Progenitor cell of endocrine pancreas (in vitro differentiated cells): ENCODE measurements at regions not wholly inside any gene's neighbourhood (a gene's known extent, or its start where the extent isn't known, plus 50 kb on each side); places are given as distances from the start of the nearest gene placed in this dataset.

Experiments used
- DNase-seq: peaks from one replicate; pipeline ENCODE4 v3.0.0; 2021; ENCODE audit warnings: low spot score; ENCODE audit not compliant: unreplicated experiment
- H3K27ac Mint-ChIP-seq: 2 replicates; pipeline ENCODE4 v1.8.0; 2021; ENCODE audit warnings: mild to moderate bottlenecking, moderate library complexity, mixed read lengths
- H3K27me3 Mint-ChIP-seq: 2 replicates; pipeline ENCODE4 v1.8.0; 2021; ENCODE audit warnings: mixed read lengths
- H3K36me3 Mint-ChIP-seq: 2 replicates; pipeline ENCODE4 v1.8.0; 2022; ENCODE audit warnings: mixed read lengths; ENCODE audit not compliant: insufficient read depth
- H3K4me1 Mint-ChIP-seq: 2 replicates; pipeline ENCODE4 v1.8.0; 2021; ENCODE audit warnings: low read depth, mixed read lengths
- H3K4me3 Mint-ChIP-seq: 2 replicates; pipeline ENCODE4 v1.8.0; 2021; ENCODE audit warnings: low read depth, mild to moderate bottlenecking, moderate library complexity, mixed read lengths
- H3K9me3 Mint-ChIP-seq: 2 replicates; pipeline ENCODE4 v1.8.0; 2021; ENCODE audit warnings: low read depth, mixed read lengths
- TF ChIP-seq, protein P1 (sequence below): fragments of 200-600 bp; sonication (generic); IDR thresholded peaks from one replicate; pipeline ENCODE4 v1.5.0; 2021; ENCODE audit warnings: antibody characterized with exemption, mild to moderate bottlenecking; ENCODE audit not compliant: unreplicated experiment

DNA sequence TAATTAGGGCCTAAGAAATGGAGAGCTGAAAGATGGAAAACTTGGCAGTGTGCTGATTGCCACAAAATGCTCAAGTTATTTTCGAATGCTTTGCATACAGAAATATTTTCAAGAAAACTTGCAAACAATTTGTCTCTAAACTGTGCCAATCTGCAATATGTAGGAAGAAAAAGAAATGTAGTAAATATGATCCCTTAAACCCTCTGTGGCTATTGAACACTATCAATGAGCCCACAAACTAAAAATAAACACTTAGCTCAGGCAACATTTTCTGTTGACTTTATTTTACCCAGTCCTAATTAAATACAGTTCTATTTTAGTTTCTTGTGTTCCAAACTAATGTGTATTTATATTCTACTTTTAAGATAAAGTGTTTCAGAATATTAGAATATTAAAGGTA is 342.1 kb downstream of the SEMA3D start:
- TF ChIP-seq, protein P1, sequence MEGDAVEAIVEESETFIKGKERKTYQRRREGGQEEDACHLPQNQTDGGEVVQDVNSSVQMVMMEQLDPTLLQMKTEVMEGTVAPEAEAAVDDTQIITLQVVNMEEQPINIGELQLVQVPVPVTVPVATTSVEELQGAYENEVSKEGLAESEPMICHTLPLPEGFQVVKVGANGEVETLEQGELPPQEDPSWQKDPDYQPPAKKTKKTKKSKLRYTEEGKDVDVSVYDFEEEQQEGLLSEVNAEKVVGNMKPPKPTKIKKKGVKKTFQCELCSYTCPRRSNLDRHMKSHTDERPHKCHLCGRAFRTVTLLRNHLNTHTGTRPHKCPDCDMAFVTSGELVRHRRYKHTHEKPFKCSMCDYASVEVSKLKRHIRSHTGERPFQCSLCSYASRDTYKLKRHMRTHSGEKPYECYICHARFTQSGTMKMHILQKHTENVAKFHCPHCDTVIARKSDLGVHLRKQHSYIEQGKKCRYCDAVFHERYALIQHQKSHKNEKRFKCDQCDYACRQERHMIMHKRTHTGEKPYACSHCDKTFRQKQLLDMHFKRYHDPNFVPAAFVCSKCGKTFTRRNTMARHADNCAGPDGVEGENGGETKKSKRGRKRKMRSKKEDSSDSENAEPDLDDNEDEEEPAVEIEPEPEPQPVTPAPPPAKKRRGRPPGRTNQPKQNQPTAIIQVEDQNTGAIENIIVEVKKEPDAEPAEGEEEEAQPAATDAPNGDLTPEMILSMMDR, result no peak
- H3K27ac Mint-ChIP-seq, result no peak overlapping the region
- H3K4me1 Mint-ChIP-seq, result peaks cover 3% of the 10 kb centered on the region
- H3K36me3 Mint-ChIP-seq, result no peaks in the 10 kb centered on the region
- H3K27me3 Mint-ChIP-seq, result no peaks in the 10 kb centered on the region
- DNase-seq, result no peak
- no peaks in the 10 kb centered on the region for H3K9me3 Mint-ChIP-seq
- no peak overlapping the region for H3K4me3 Mint-ChIP-seq

DNA sequence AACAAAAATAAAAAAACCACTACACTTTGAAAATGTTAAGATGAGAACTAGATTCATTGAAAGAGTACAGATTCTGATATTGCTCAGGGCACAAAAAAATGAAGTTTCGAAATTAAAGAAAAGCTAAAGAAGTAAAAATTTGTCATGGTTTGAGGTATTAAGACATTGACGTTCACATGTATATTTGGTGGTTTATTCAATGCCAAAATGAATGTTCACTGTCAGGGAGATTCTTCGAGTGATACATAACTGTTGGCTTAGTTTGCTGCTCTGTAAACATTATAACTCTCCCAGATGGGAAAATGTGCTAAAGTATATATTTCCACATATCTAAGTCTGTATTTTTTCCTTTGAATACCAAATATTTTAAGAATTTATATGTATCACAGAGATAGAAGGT is 345.0 kb downstream of the SEMA3D start:
- Mint-ChIP-seq H3K9me3 (no peaks in the 10 kb centered on the region), H3K36me3 (no peaks in the 10 kb centered on the region), H3K4me3 (no peak overlapping the region), H3K4me1 (peaks cover 3% of the 10 kb centered on the region), H3K27ac (no peak overlapping the region), H3K27me3 (no peaks in the 10 kb centered on the region)
- DNase-seq, result no peak
- TF ChIP-seq, protein P1, result no peak

DNA sequence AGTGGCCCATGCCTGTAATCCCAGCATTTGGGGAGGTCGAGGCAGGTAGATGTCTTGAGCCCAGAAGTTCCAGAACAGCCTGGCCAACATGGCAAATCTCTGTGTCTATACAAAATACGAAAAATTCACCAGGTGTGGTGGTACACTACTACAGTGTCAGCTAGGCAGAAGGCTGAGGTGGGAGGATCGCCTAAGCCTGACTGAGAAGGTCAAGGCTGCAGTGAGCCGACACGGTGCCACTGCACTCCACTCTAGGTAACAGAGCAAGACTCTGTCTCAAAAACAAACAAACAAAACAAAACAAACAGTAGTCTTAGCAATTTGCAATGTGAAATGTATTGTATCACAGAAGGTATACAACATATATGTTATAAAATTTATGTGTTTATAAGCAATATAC is 348.0 kb downstream of the SEMA3D start:
- DNase-seq, result no peak
- H3K27me3 Mint-ChIP-seq, result no peaks in the 10 kb centered on the region
- TF ChIP-seq, protein P1, result no peak
- H3K4me3 Mint-ChIP-seq, result no peak overlapping the region
- H3K36me3 Mint-ChIP-seq, result no peaks in the 10 kb centered on the region
- no peaks in the 10 kb centered on the region for H3K9me3 Mint-ChIP-seq
- H3K4me1 Mint-ChIP-seq, result peaks cover 2% of the 10 kb centered on the region
- peak overlapping the region; percentile 38 for H3K27ac Mint-ChIP-seq

DNA sequence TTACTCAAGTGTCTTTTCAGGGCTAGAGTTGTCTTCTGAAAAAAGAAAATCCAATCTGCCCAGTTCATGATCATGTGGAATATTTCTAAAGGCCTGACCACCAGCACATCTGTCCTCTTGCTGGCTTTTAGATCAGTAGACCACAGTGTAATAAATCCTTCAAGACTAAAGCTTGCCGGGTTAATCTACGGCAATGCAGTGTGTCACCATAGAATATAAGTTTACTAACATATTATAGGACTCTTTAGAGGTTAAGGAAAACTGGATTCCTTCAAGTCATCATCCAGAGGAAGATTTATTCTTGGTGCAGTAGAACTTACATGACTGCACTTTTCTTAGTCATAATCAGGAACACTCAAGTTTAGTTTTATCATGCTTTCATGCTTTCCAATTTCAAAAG is 349.5 kb downstream of the SEMA3D start:
- H3K27ac Mint-ChIP-seq, result no peak overlapping the region
- H3K4me1 Mint-ChIP-seq, result peaks cover 2% of the 10 kb centered on the region
- H3K36me3 Mint-ChIP-seq, result no peaks in the 10 kb centered on the region
- H3K9me3 Mint-ChIP-seq, result no peaks in the 10 kb centered on the region
- H3K27me3 Mint-ChIP-seq, result no peaks in the 10 kb centered on the region
- TF ChIP-seq, protein P1, result no peak
- no peak for DNase-seq
- H3K4me3 Mint-ChIP-seq, result no peak overlapping the region

DNA sequence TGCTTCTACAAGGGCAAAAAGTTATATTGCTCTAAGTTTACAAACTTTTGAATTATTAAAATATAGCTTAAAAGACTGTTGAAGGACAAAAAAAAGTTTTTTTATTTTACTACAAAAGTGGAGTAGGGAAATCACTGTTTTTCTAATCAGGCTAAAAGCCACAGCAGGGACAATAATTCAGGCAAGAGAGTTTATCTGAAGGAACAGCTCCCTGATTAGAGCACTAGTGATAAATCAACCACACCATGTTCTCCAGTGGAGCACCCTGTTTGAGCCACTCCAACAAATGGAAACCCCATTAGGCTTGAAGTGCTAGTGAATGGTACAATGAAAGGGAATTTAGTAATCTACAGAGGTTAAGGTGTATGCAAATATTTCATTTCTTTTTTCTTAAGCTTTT is 357.1 kb downstream of the SEMA3D start:
- TF ChIP-seq, protein P1, result no peak
- H3K27ac Mint-ChIP-seq, result no peak overlapping the region
- H3K4me3 Mint-ChIP-seq, result no peak overlapping the region
- no peaks in the 10 kb centered on the region for H3K27me3 Mint-ChIP-seq
- no peak for DNase-seq
- no peaks in the 10 kb centered on the region for H3K36me3 Mint-ChIP-seq
- no peaks in the 10 kb centered on the region for H3K9me3 Mint-ChIP-seq
- H3K4me1 Mint-ChIP-seq, result no peaks in the 10 kb centered on the region
